DND-41 (cell line): ENCODE measurements at regions not wholly inside any gene's neighbourhood (a gene's known extent, or its start where the extent isn't known, plus 50 kb on each side); places are given as distances from the start of the nearest gene placed in this dataset.

Source experiments
- ATAC-seq: fragments of 200-7000 bp; cut with Tn5 transposase; 3 replicates; pipeline ENCODE4 v1.9.1; 2021; ENCODE audit warnings: low read depth; ENCODE audit not compliant: insufficient read depth
- DNase-seq: peaks from one replicate; pipeline ENCODE4 v3.0.0-alpha.2; 2020
- H2AFZ ChIP-seq: 2 replicates; pipeline ENCODE4 v1.6.0; 2012; ENCODE audit warnings: low read depth, low read length
- H3K27ac ChIP-seq: 2 replicates; pipeline ENCODE4 v1.5.1; 2012; ENCODE audit warnings: low read length, inconsistent platforms
- H3K27me3 ChIP-seq: fragments of 200-600 bp; sonication (generic); 2 replicates; pipeline ENCODE4 v1.6.0; 2012; ENCODE audit warnings: low read length, mild to moderate bottlenecking, inconsistent platforms; ENCODE audit not compliant: insufficient read depth, poor library complexity
- H3K36me3 ChIP-seq: 2 replicates; pipeline ENCODE4 v1.5.1; 2012; ENCODE audit warnings: low read length, inconsistent platforms; ENCODE audit not compliant: insufficient read depth
- H3K4me1 ChIP-seq: 2 replicates; pipeline ENCODE4 v1.5.1; 2012; ENCODE audit warnings: mild to moderate bottlenecking, low read length; ENCODE audit not compliant: insufficient read depth
- H3K4me2 ChIP-seq: 2 replicates; pipeline ENCODE4 v1.6.0; 2012; ENCODE audit warnings: mild to moderate bottlenecking, moderate library complexity, low read length, inconsistent platforms; ENCODE audit not compliant: insufficient read depth
- H3K4me3 ChIP-seq, 2 experiments: fragments of 200-600 bp in 1 of 2; shearing (Covaris generic) in 1 of 2; 2 replicates each; pipeline ENCODE4 v1.5.1; 2012 to 2016; ENCODE audit warnings: inconsistent platforms in 2 of 2, low read length in 2 of 2, mild to moderate bottlenecking in 2 of 2, low read depth in 1 of 2, moderate library complexity in 1 of 2
- H3K79me2 ChIP-seq: 2 replicates; pipeline ENCODE4 v1.6.0; 2012; ENCODE audit warnings: low read length, inconsistent platforms; ENCODE audit not compliant: insufficient read depth
- H3K9ac ChIP-seq: 2 replicates; pipeline ENCODE4 v1.6.0; 2012; ENCODE audit warnings: low read depth, mild to moderate bottlenecking, inconsistent platforms, low read length, moderate library complexity
- H3K9me3 ChIP-seq: 2 replicates; pipeline ENCODE4 v1.5.1; 2012; ENCODE audit warnings: low read length, moderate library complexity, mild to moderate bottlenecking, inconsistent platforms; ENCODE audit not compliant: insufficient read depth, severe bottlenecking
- H4K20me1 ChIP-seq: 2 replicates; pipeline ENCODE4 v1.6.0; 2012; ENCODE audit warnings: low read length; ENCODE audit not compliant: insufficient read depth
- CTCF ChIP-seq: IDR thresholded peaks from 2 replicates; pipeline ENCODE4 v1.5.1; 2012; ENCODE audit warnings: borderline replicate concordance, low read length, moderate library complexity, mild to moderate bottlenecking; ENCODE audit not compliant: poor library complexity, severe bottlenecking; ENCODE audit errors: extremely low read depth
- EZH2 ChIP-seq: IDR thresholded peaks from 3 replicates; pipeline ENCODE4 v1.6.1; 2012; ENCODE audit warnings: borderline replicate concordance, low read depth, mild to moderate bottlenecking, moderate library complexity, low read length, inconsistent platforms; ENCODE audit not compliant: severe bottlenecking

DNA sequence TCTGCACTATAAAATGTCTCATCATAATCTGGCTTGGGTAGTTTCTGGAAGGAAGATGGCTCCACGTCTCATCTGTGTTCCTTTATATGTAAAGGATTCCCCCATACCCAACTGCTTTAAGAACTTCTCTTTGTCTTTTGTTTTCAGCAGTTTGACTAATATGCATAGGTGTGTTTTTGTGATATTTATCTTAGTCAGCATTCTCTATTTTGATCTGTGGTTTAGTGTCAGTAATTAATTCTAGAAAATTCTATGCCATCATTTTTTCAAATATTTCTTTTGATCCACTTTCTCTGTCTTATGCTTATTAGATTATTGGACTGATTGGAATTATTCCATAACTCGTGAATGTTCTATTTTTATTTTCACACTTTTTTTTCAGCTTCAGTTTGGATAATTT lies 286.3 kb upstream of the THRB start:
- H3K27me3 ChIP-seq, result no peaks in the 10 kb centered on the region
- H2AFZ ChIP-seq, result no peak overlapping the region
- no peak for TF ChIP-seq CTCF
- TF ChIP-seq EZH2, result no peak
- DNase-seq, result no peak
- no peaks in the 10 kb centered on the region for H4K20me1 ChIP-seq
- no peak for ATAC-seq
- H3K4me3 ChIP-seq, result no peak overlapping the region
- no peaks in the 10 kb centered on the region for H3K36me3 ChIP-seq
- H3K27ac ChIP-seq, result no peak overlapping the region
- H3K4me2 ChIP-seq, result no peak overlapping the region
- no peak overlapping the region for H3K9ac ChIP-seq
- H3K79me2 ChIP-seq, result no peaks in the 10 kb centered on the region
- H3K4me1 ChIP-seq, result no peaks in the 10 kb centered on the region
- peaks cover 9% of the 10 kb centered on the region for H3K9me3 ChIP-seq

- Histone ChIP-seq H3K27me3 (no peaks in the 10 kb centered on the region), H3K79me2 (no peaks in the 10 kb centered on the region), H3K4me1 (no peaks in the 10 kb centered on the region), H3K9me3 (peaks cover 9% of the 10 kb centered on the region), H3K4me2 (no peak overlapping the region), H3K4me3 (no peak overlapping the region), H3K27ac (no peak overlapping the region), H2AFZ (no peak overlapping the region), H3K9ac (no peak overlapping the region), H3K36me3 (no peaks in the 10 kb centered on the region), H4K20me1 (no peaks in the 10 kb centered on the region)
- TF ChIP-seq CTCF (no peak), EZH2 (no peak)
- DNase-seq (no peak), ATAC-seq (no peak)
Measured at GRCh38 chr3:24781454-24781853, 286.8 kb upstream of the THRB start.

DNA sequence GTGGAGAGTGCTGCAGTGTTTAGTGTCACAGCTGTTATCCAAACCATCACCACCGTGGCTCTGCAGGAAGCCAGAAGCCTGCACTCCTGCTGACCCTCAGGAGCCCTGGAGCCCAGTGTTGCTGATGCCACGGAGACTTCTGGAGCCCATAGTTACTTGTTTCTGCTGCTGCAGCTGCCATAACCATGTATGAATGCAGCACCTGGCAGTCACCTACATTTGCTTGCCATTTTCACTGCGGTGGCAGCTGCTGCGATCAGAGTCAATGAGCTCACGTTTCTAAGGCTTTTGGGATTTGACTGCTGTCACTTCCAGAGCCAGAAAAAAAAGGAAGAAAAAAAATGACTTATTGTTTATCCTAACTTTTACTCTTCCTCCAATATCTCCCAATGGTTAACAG lies 299.2 kb upstream of the THRB start:
- no peak overlapping the region for H3K4me2 ChIP-seq
- no peak for TF ChIP-seq CTCF
- no peak for TF ChIP-seq EZH2
- no peaks in the 10 kb centered on the region for H3K79me2 ChIP-seq
- no peak overlapping the region for H2AFZ ChIP-seq
- DNase-seq (no peak), ATAC-seq (no peak)
- H3K27me3 ChIP-seq, result no peaks in the 10 kb centered on the region
- no peaks in the 10 kb centered on the region for H3K4me1 ChIP-seq
- H3K4me3 ChIP-seq, result no peak overlapping the region
- no peak overlapping the region for H3K27ac ChIP-seq
- H3K9me3 ChIP-seq, result no peaks in the 10 kb centered on the region
- no peak overlapping the region for H3K9ac ChIP-seq
- H4K20me1 ChIP-seq, result no peaks in the 10 kb centered on the region
- no peaks in the 10 kb centered on the region for H3K36me3 ChIP-seq

DNA sequence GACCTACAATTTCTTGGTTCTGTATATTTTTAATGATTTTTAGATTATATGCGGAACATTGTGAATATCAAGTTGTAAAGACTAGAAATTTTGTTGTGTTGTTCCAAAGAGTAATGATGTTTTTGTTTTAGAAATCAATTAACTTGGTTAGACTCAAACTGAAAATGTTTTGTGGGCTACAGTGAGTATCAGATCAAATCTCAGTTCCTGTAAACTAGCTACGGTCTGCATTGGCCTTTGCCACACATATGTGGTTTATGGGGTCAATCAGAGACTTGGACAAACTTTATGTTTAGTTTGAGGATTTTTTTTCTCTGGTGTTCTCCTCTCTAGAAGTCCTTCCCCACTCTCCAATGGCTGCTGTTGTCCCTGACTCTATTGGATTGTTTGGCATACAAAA lies 308.0 kb upstream of the THRB start:
- DNase-seq, result no peak
- no peak for ATAC-seq
- H3K4me3 ChIP-seq, result no peak overlapping the region
- H3K4me2 ChIP-seq, result no peak overlapping the region
- H3K27ac ChIP-seq, result no peak overlapping the region
- H3K4me1 ChIP-seq, result no peaks in the 10 kb centered on the region
- H3K9ac ChIP-seq, result no peak overlapping the region
- no peaks in the 10 kb centered on the region for H3K79me2 ChIP-seq
- no peak for TF ChIP-seq CTCF
- TF ChIP-seq EZH2, result no peak
- H3K36me3 ChIP-seq, result no peaks in the 10 kb centered on the region
- H4K20me1 ChIP-seq, result no peaks in the 10 kb centered on the region
- H2AFZ ChIP-seq, result no peak overlapping the region
- no peaks in the 10 kb centered on the region for H3K9me3 ChIP-seq
- no peaks in the 10 kb centered on the region for H3K27me3 ChIP-seq
